Activated naive CD8-positive, alpha-beta T cell treated with anti-CD3 and anti-CD28 coated beads, Interleukin-2, amount 50 U/mL, for 24 hours (primary cell): ENCODE measurements at regions not wholly inside any gene's neighbourhood (a gene's known extent, or its start where the extent isn't known, plus 50 kb on each side); places are given as distances from the start of the nearest gene placed in this dataset.
"Not testable (repeated sequence)": the region's sequence is repeated elsewhere in the genome, so short reads cannot be mapped to it uniquely, and the experiment has no call there.

ENCODE experiments used
- ATAC-seq: fragments of 150-1000 bp; cut with Tn5 transposase; one replicate; pipeline ENCODE4 v1.10.0; 2021
- DNase-seq: peaks from one replicate; pipeline ENCODE4 v3.0.0; 2021
- H3K27ac Mint-ChIP-seq: one replicate; pipeline ENCODE4 v1.8.0; 2021; ENCODE audit warnings: mild to moderate bottlenecking, mixed read lengths
- H3K27me3 Mint-ChIP-seq: one replicate; pipeline ENCODE4 v1.8.0; 2021; ENCODE audit warnings: mixed read lengths
- H3K36me3 Mint-ChIP-seq: one replicate; pipeline ENCODE4 v1.8.0; 2021; ENCODE audit warnings: low read depth, mixed read lengths
- H3K4me1 Mint-ChIP-seq: one replicate; pipeline ENCODE4 v1.8.0; 2021; ENCODE audit warnings: mixed read lengths
- H3K4me3 Mint-ChIP-seq: one replicate; pipeline ENCODE4 v1.8.0; 2021; ENCODE audit warnings: mild to moderate bottlenecking, moderate library complexity, mixed read lengths
- H3K9me3 Mint-ChIP-seq: one replicate; pipeline ENCODE4 v1.8.0; 2021; ENCODE audit warnings: mixed read lengths

- Mint-ChIP-seq H3K36me3 (no peaks in the 10 kb centered on the region), H3K4me3 (no peak overlapping the region), H3K27ac (no peak overlapping the region), H3K27me3 (peaks cover 3% of the 10 kb centered on the region), H3K4me1 (peaks cover 8% of the 10 kb centered on the region), H3K9me3 (no peaks in the 10 kb centered on the region)
- no peak for DNase-seq
- no peak for ATAC-seq
These were observed 63.8 kb upstream of the PRSS23 start for GRCh38 chr11:86736291-86737143.

- Mint-ChIP-seq H3K9me3 (no peaks in the 10 kb centered on the region), H3K36me3 (no peaks in the 10 kb centered on the region), H3K4me1 (peaks cover 3% of the 10 kb centered on the region), H3K4me3 (no peak overlapping the region), H3K27me3 (peaks cover 3% of the 10 kb centered on the region), H3K27ac (no peak overlapping the region)
- no peak for ATAC-seq
- DNase-seq: no peak
These were observed 63.3 kb upstream of the ME3 start for GRCh38 chr11:86735451-86736290.

GRCh38 chr11:86732739-86733138 is 60.3 kb upstream of the ME3 start:
- H3K9me3 Mint-ChIP-seq, DNase-seq, H3K4me3 Mint-ChIP-seq, H3K27ac Mint-ChIP-seq, H3K27me3 Mint-ChIP-seq, H3K4me1 Mint-ChIP-seq, H3K36me3 Mint-ChIP-seq, ATAC-seq: not testable (repeated sequence)

GRCh38 chr11:86732286-86732685 is 59.9 kb upstream of the ME3 start:
- not testable (repeated sequence) for H3K27me3 Mint-ChIP-seq, H3K4me1 Mint-ChIP-seq, H3K36me3 Mint-ChIP-seq, H3K4me3 Mint-ChIP-seq, H3K9me3 Mint-ChIP-seq, ATAC-seq, DNase-seq, H3K27ac Mint-ChIP-seq

GRCh38 chr11:86729576-86729975 is 57.2 kb upstream of the ME3 start:
- not testable (repeated sequence) for H3K9me3 Mint-ChIP-seq, H3K27me3 Mint-ChIP-seq, H3K4me1 Mint-ChIP-seq, DNase-seq, H3K4me3 Mint-ChIP-seq, ATAC-seq, H3K36me3 Mint-ChIP-seq, H3K27ac Mint-ChIP-seq

GRCh38 chr11:86728562-86728961 is 56.1 kb upstream of the ME3 start:
- Mint-ChIP-seq H3K4me1 (no peaks in the 10 kb centered on the region), H3K4me3 (no peak overlapping the region), H3K27me3 (peaks cover 5% of the 10 kb centered on the region), H3K27ac (no peak overlapping the region), H3K9me3 (peaks cover 7% of the 10 kb centered on the region), H3K36me3 (no peaks in the 10 kb centered on the region)
- no peak for DNase-seq
- ATAC-seq: no peak

- no peak for ATAC-seq
- Mint-ChIP-seq H3K36me3 (no peaks in the 10 kb centered on the region), H3K4me3 (no peak overlapping the region), H3K27ac (no peak overlapping the region), H3K27me3 (peaks cover 5% of the 10 kb centered on the region), H3K4me1 (no peaks in the 10 kb centered on the region), H3K9me3 (peaks cover 19% of the 10 kb centered on the region)
- DNase-seq: no peak
These were observed 54.5 kb upstream of the ME3 start for GRCh38 chr11:86726770-86727504.

- Mint-ChIP-seq H3K36me3 (no peaks in the 10 kb centered on the region), H3K27ac (no peak overlapping the region), H3K4me3 (no peak overlapping the region), H3K27me3 (peaks cover 7% of the 10 kb centered on the region), H3K4me1 (no peaks in the 10 kb centered on the region), H3K9me3 (peaks cover 26% of the 10 kb centered on the region)
- ATAC-seq (no peak), DNase-seq (no peak)
These were observed 53.8 kb upstream of the ME3 start for GRCh38 chr11:86726118-86726753.

GRCh38 chr11:86724137-86724536 is 51.7 kb upstream of the ME3 start:
- H3K27me3 Mint-ChIP-seq: peaks cover 3% of the 10 kb centered on the region
- no peak overlapping the region for H3K27ac Mint-ChIP-seq
- ATAC-seq: no peak
- H3K4me1 Mint-ChIP-seq: no peaks in the 10 kb centered on the region
- H3K36me3 Mint-ChIP-seq: no peaks in the 10 kb centered on the region
- no peak overlapping the region for H3K4me3 Mint-ChIP-seq
- H3K9me3 Mint-ChIP-seq: peaks cover 21% of the 10 kb centered on the region
- DNase-seq: no peak

- Mint-ChIP-seq H3K27ac (no peak overlapping the region), H3K36me3 (no peaks in the 10 kb centered on the region), H3K4me3 (no peak overlapping the region), H3K27me3 (peaks cover 10% of the 10 kb centered on the region), H3K4me1 (no peaks in the 10 kb centered on the region), H3K9me3 (peaks cover 21% of the 10 kb centered on the region)
- ATAC-seq: no peak
- DNase-seq: no peak
These were observed 50.9 kb upstream of the ME3 start for GRCh38 chr11:86723281-86723680.

GRCh38 chr11:86722748-86723147 is 50.3 kb upstream of the ME3 start:
- DNase-seq (no peak), ATAC-seq (no peak)
- Mint-ChIP-seq H3K36me3 (no peaks in the 10 kb centered on the region), H3K27ac (no peak overlapping the region), H3K27me3 (peaks cover 10% of the 10 kb centered on the region), H3K9me3 (peaks cover 21% of the 10 kb centered on the region), H3K4me3 (no peak overlapping the region), H3K4me1 (no peaks in the 10 kb centered on the region)
